Fibroblast of skin of abdomen (primary cell): ENCODE measurements at regions not wholly inside any gene's neighbourhood (a gene's known extent, or its start where the extent isn't known, plus 50 kb on each side); places are given as distances from the start of the nearest gene placed in this dataset.

ENCODE experiments used
- DNase-seq: peaks from one replicate; pipeline ENCODE4 v3.0.0-alpha.2; 2013

DNA sequence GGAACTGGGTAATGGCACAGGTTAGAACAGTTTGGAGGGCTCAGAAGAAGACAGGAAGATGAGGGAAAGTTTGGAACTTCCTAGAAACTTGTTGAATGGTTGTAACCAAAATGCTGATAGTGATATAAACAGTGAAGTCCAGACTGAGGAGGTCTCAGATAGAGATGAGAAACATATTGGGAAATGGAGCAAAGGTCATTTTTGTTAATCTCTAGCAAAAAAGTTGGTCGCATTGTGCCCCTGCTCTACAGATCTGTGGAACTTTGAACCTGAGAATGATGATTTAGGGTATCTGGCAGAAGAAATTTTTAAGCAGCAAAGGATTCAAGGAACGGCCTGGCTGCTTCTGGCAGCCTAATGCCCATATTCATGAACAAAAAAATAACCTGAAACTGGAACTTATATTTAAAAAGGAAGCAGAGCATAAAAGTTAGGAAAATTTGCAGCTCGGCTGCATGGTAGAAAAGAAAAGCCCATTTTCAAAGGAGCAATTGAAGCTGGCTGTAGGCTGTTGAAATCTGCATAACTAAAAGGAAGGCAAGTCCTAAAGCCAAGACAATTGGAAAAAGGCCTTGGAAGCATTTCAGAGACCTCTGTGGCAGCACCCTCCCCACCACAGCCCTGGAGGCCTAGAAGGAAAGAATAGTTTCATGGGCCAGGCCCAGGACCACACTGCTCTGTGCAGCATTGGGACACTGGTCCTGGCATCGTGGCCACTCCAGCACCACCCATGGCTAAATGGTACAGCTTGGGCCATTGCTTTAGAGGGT is 182.6 kb upstream of the CD96 start:
- no peak for DNase-seq

- DNase-seq = no peak
Observed at GRCh38 chr3:111362381-111363009, 179.5 kb upstream of the CD96 start.

DNA sequence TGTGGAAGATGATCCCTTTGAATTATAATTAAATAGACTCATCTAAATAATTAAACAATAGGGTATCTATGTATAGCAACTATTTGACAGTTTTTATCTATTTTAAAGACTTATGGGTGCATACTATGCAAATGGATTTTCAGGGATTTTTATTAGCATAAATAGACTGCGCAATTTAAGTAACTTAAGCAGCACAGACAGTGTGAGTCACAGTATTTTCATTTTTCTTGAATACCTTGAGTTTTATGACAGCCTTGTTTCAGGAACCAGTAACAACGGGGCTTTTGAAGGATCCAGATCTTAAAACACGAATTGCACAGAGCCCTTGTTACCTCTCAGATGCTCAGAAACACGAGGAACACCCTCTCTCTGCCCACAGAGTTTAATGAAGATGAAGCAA is 175.5 kb upstream of the CD96 start:
- DNase-seq = no peak

DNA sequence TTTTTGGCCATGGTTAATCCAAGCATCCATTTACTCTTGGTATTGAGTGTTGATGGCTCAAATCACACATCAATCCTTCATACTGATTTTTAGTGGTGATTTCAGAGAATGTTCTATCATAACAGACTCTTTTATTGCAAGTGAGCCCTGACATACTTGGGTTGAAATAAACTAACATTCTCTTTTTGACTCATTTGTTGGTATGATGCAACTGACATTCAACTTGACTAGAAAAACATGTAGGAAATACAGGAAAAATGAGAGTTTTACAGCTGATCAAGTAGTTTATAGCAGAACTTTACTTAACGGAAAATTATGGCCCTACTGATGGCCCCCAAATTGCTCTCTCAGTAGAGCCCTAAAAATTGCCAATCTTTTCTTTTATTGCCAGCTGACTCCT is 173.9 kb upstream of the CD96 start:
- peak; percentile 13 for DNase-seq

GRCh38 chr3:111369958-111370357 is 172.0 kb upstream of the CD96 start:
- no peak for DNase-seq

DNA sequence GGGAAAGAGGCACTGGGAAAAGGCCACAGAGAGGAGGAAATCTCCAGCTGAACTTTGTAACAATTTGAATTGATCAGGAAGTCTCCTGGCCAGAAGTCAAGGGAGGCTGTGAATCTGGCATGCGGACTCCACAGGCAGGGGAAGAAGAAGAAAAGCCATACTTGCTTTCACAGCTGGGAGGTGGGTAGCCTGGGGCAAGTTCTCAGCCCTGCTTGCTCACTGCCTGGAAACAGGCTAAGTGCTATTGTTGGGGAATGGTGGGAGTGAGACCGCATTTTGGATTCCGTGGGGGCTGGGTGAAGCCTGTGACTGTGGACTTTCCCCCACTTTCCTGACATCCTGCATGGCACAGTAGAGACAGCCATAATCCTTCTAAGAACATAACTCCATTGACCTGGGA is 168.8 kb upstream of the CD96 start:
- no peak for DNase-seq

- DNase-seq = peak; percentile 7
Observed at GRCh38 chr3:111373861-111374260, 168.1 kb upstream of the CD96 start.

- no peak for DNase-seq
Observed at GRCh38 chr3:111385971-111386495, 156.0 kb upstream of the CD96 start.

GRCh38 chr3:111392894-111393398 is 149.1 kb upstream of the CD96 start:
- peak; percentile 2 for DNase-seq

- no peak for DNase-seq
Observed at GRCh38 chr3:111412656-111413055, 129.3 kb upstream of the CD96 start.

- DNase-seq = peak; percentile 39
Observed at GRCh38 chr3:111414531-111414930, 127.5 kb upstream of the CD96 start.

- no peak for DNase-seq
Observed at GRCh38 chr3:111415018-111415417, 127.0 kb upstream of the CD96 start.

DNA sequence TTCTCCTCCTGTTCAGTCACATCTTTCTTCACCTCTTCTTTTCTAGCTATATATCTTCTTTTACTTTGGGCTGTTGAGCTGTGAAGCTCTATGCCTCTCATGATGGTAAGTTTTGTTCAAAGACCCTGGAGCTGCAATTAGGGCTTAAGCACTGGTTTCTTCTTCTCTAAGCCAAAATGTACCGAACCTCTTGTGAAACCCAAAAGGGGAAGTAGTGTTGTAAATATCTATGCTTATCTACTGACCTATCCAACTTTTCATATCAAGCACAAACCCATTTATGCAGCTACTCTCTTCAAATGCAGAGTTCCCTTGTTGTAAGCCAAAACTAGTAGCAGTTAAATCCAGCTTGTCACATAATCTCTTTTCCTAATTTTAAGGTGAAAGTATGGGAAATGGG is 123.6 kb upstream of the CD96 start:
- no peak for DNase-seq

- no peak for DNase-seq
Observed at GRCh38 chr3:111428301-111428700, 113.7 kb upstream of the CD96 start.

DNA sequence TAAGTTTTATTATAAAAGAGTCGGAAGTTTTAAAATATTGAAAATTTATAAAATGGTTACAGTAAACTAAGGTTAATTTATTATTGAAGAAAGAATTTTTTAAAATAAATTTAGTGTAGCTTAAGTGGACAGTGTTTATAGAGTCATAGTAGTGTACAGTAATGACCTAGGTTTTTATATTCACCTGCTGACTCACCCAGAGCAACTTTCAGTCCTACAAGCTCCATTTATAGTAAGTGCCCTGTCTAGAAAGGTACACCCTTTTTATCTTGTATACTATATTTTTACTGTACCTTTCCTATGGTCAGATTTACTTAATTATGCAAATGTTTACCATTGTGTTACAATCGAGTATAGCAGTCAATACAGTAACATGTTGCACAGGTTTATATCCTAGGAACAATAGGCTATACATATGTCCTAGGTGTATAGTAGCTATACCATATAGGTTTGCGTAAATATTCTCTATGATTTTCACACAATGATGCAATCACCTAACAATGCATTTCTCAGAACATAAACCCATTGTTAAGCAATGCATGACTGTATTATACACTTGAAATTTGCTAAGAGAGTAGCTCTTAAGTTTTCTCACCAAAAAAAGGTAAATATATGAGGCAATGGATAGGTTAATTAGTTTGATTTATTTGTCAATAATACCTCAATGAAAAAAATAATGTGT is 106.9 kb upstream of the CD96 start:
- DNase-seq = no peak

DNA sequence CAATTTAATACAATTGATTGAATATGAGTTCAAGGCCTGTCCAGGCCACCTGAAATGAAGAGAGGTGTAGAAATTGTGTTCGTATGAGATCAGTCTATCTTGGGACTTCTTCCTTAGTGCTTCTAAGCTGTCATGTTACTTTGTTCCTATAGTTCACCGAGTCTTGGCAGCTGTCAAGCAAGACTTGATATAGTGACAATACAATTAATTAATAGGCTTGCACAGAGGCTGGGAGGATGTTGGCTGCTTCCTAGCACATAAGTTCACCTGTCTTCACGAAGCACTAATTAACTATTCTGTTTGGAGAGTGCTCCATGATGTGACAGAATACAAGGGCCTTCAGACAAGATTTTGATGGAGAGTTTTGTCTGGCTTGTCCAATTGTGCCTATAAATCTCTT is 103.7 kb upstream of the CD96 start:
- DNase-seq = no peak

- DNase-seq = no peak
Observed at GRCh38 chr3:111454551-111454950, 87.4 kb upstream of the CD96 start.

- peak; percentile 9 for DNase-seq
Observed at GRCh38 chr3:111465081-111465670, 76.8 kb upstream of the CD96 start.

DNA sequence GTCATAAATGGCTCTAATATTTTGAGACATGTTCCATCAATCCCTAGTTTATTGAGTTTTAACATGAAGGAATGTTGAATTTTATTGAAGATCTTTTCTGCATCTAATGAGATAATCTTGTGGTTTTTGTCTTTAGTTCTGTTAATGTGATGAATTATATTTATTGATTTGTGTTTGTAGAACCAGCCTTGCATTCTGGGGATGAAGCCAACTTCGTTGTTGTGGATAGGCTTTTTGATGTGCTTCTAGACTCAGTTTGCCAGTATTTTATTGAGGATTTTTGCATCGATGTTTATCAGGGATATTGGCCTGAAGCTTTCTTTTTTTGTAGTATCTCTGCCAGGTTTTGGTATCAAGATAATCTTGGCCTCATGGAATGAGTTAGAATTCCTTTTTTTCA is 72.0 kb upstream of the CD96 start:
- DNase-seq = no peak

DNA sequence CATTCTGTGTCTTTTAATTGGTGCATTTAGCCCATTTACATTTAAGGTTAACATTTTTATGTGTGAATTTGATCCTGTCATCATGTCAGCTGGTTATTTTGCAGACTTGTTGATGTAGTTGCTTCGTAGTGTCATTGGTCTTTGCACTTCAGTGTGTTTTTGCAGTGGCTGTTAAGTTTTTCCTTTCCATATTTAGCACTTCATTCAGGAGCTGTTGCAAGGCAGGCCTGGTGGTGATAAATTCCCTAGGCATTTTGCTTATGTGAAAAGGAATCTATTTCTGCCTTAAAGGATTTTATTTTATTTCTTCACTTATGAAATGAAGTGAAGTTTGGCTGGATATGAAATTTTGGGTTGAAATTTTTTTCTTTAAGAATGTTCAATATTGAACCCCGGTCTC is 70.2 kb upstream of the CD96 start:
- DNase-seq = peak; percentile 27

GRCh38 chr3:111472556-111472955 is 69.4 kb upstream of the CD96 start:
- no peak for DNase-seq

DNA sequence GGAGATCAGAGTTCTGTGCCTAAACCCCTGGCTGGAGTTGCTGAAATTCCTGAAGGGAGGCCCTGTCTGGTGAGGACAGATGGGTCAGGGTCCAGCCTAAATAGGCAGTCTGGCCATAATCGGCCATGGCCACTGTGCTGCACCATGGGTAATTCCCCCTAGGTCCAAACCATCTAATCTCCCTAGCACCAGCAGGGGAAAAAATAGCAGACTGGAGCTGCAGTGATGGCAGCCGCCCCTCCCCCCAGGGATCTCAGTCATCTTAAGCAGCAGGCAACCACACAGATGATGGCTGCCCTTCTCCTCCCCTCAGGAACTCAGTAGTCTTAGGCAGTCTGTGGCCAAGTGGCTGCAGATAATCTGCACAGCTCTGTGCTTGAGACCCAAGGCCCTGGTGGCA is 68.4 kb upstream of the CD96 start:
- DNase-seq = no peak

DNA sequence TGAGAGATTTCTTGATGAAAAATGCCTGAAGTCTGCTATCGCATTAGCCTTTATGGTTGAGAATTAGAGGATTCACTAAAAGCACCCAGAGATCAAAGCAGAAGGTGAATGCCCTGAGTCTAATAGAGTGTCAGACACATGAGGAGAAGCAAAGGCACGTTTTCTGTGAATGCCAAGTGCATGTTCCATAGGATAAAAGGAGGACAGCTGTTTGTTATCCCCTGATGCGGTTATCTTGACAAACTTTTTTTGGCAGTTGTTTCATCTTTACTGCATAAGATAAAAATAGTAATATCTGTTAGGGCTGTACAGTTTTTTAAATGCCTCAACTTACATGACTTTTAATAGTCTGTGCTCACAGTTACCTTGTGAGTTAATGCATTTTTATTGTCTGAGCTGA is 65.3 kb upstream of the CD96 start:
- no peak for DNase-seq
